Lung microvascular endothelial cell (primary cell): ENCODE measurements at regions not wholly inside any gene's neighbourhood (a gene's known extent, or its start where the extent isn't known, plus 50 kb on each side); places are given as distances from the start of the nearest gene placed in this dataset.

Source experiments
- DNase-seq, 2 donors: peaks; one replicate each; pipeline versions ENCODE4 v3.0.0 to v3.0.0-alpha.2; 2010; ENCODE audit warnings: low read depth in 2 of 2

- no peak for DNase-seq
Measured at GRCh38 chr4:7127576-7127975, 59.7 kb upstream of the GRPEL1 start.

DNA sequence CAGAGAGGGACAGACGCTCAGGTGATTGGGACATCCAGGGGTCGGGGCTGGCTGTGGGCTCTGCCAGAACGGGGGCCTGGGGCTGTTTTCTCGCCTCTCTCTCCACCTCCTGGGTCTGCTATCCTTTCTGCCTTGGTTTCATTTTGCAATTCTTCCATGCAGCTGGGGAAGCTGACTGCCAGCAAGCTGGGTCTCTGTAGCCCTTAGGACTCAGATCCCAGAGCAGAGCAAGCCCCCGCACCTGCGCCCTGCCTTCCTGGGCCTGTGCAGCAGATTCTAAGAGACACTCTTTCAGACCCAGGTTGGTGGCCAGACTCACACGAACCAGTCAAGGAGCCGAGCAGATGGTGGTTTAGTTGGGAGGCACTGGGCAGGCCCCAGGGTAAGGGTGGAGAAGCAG lies 59.1 kb upstream of the GRPEL1 start:
- DNase-seq: no peak

GRCh38 chr4:7124689-7125442 lies 57.0 kb upstream of the GRPEL1 start:
- peak; percentile 11 to 33 for DNase-seq

DNA sequence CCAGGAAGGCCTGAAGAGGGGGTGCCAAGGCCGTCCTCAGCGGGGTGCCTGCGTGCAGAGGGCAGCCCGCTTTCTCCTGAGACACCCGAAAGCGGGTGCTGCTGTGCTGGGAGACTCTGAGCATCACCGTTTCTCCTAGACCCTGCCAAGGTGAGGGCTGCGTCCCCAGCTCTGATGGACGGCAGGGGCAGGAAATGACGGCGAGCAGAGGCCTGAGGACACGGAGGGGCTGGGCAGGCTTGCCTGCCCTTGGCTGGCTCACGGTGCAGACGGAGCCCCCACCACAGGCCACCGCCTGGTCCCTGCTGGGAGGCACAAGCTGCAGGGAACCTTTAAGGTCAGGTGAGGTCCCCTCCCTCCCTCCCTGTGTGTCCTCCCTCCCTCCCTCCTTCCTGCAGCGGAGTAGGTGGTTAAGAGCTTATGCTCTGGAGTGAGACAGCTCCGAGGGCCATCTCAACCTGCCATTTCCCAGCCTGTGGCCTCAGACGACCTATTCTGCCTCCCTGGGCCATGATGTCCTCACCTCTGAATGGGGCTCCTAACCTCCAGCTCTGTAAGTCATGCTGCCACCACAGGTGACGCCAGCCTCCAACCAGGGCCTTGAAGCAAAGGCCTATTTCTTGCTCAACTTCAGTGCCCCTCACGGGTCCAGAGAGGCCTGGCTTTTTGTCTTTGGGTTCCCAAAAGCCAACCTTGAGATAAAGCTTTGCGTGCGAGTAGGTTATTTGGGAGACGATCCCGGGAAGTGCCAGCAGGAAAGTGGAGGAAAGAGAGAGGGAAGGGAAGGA lies 54.2 kb upstream of the GRPEL1 start:
- no peak for DNase-seq

DNA sequence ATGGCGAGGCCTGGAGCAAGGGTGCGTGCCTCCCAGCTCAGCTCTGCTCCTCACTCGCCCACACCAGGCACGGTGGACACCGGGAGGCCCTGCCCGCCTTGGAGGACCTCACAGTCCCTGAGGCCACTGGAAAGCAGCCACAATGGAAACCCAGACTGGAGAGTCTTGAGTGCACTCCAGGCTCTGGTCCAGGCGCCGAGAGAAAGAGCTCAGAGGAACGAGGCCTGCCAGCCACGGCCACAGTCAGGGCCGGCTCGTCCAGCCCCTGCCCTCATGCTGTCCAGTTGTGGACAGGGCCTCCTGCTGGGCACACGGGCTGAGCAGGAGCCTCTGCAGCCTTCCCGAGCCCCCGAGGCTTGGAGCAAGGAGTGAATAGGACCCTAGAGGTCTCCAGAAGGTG lies 53.3 kb upstream of the GRPEL1 start:
- no peak for DNase-seq

DNA sequence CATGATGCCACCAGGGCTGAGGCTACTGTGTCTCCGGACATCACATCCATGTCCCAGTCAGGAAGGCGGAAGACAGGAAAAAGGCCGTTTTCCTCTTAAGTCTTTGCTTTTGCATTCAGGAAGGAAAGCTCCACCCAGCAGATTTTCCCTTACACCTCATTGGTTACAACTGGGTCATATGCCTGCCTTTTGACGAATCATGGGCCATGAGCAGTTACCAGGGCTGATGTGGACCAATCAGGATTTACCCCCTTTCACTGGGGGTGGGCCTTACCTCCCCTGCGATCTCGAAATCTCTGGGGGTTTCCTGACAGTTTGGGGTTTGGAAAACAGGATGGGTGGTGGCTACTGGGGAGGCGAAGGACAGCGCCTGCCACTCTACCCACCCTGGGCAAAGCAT lies 52.5 kb upstream of the GRPEL1 start:
- DNase-seq: peak; percentile 40 to 44

- no peak for DNase-seq
Measured at GRCh38 chr4:7118013-7118832, 50.4 kb upstream of the GRPEL1 start.
